Activated CD8-positive, alpha-beta T cell treated with anti-CD3 and anti-CD28 coated beads for 36 hours (primary cell): ENCODE measurements at regions not wholly inside any gene's neighbourhood (a gene's known extent, or its start where the extent isn't known, plus 50 kb on each side); places are given as distances from the start of the nearest gene placed in this dataset.

Experiments
- ATAC-seq: fragments of 200-7000 bp; cut with Tn5 transposase; one replicate; pipeline ENCODE4 v1.10.0; 2021; ENCODE audit warnings: mild to moderate bottlenecking, moderate library complexity
- CTCF ChIA-PET: fragments of 350-600 bp; sonication (Branson Sonifier 250); formaldehyde crosslinking; loops from one replicate; lab custom pipeline; 2021; ENCODE audit warnings: antibody characterized with exemption; lab: Charles Lee
- POLR2A ChIA-PET: fragments of 350-600 bp; sonication (Branson Sonifier 250); formaldehyde crosslinking; loops from one replicate; lab custom pipeline; 2021; ENCODE audit warnings: antibody characterized with exemption; lab: Charles Lee
- DNase-seq: peaks from one replicate; pipeline ENCODE4 v3.0.0-alpha.2; 2020
- H3K27ac Mint-ChIP-seq: one replicate; pipeline ENCODE4 v1.8.0; 2021; ENCODE audit warnings: mild to moderate bottlenecking, mixed read lengths
- H3K27me3 Mint-ChIP-seq: one replicate; pipeline ENCODE4 v1.8.0; 2021; ENCODE audit warnings: mixed read lengths
- H3K36me3 Mint-ChIP-seq: one replicate; pipeline ENCODE4 v1.8.0; 2021; ENCODE audit warnings: low read depth, mixed read lengths
- H3K4me1 Mint-ChIP-seq: one replicate; pipeline ENCODE4 v1.8.0; 2021; ENCODE audit warnings: low read depth, mixed read lengths
- H3K4me3 Mint-ChIP-seq: one replicate; pipeline ENCODE4 v1.8.0; 2021; ENCODE audit warnings: mild to moderate bottlenecking, moderate library complexity, mixed read lengths
- H3K9me3 Mint-ChIP-seq: one replicate; pipeline ENCODE4 v1.8.0; 2021; ENCODE audit warnings: mixed read lengths
- CTCF ChIP-seq: fragments of 200-600 bp; IDR thresholded peaks from one replicate; pipeline ENCODE4 v1.8.0; 2022; ENCODE audit warnings: antibody characterized with exemption, mild to moderate bottlenecking
- intact Hi-C: fragments of 100-400 bp; cut with micrococcal nuclease; formaldehyde crosslinking; loops from one replicate; pipeline ENCODE4 v1.10.0; 2022

DNA sequence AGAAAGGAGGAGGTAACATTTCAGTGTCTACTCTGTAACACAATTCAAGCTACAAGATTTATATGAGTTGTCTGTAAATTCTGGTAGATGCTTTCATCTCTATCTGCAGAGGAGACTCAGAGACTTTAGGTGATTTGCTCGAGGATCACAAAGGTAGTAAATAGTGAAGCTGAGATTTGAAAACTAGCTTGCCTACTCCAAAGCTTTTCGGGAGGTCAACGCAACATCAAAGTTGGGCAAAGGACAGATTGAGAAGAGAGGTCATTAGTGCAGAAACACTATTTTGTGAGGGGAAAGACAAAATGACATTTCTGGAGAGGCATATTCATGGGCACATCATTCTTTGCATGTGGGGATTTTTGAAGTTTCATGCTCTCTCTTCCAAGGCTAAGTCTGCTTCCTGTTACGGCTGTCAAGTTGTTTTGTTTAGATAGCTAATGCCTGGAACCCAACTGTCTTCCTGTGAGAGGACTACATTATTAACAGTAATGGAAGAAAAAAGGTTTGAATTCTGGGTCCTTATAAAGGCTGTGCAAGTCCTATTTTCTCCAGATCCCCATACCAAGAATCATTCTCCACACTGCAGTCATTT is 413.5 kb upstream of the ZNF462 start:
- no peak overlapping the region for H3K4me3 Mint-ChIP-seq
- no peaks in the 10 kb centered on the region for H3K4me1 Mint-ChIP-seq
- intact Hi-C loops, result no loop called here
- no peaks in the 10 kb centered on the region for H3K27me3 Mint-ChIP-seq
- DNase-seq (no peak), ATAC-seq (no peak)
- H3K27ac Mint-ChIP-seq, result no peak overlapping the region
- TF ChIP-seq CTCF, result no peak
- no peaks in the 10 kb centered on the region for H3K36me3 Mint-ChIP-seq
- CTCF ChIA-PET, result no interaction called here
- peaks cover 3% of the 10 kb centered on the region for H3K9me3 Mint-ChIP-seq
- POLR2A ChIA-PET, result no interaction called here

GRCh38 chr9:106450549-106450948 is 412.4 kb upstream of the ZNF462 start:
- intact Hi-C loops, result no loop called here
- no peak for TF ChIP-seq CTCF
- no peak for DNase-seq
- Mint-ChIP-seq H3K4me3 (no peak overlapping the region), H3K9me3 (peaks cover 3% of the 10 kb centered on the region), H3K27ac (no peak overlapping the region), H3K27me3 (no peaks in the 10 kb centered on the region), H3K4me1 (no peaks in the 10 kb centered on the region), H3K36me3 (no peaks in the 10 kb centered on the region)
- CTCF ChIA-PET, result no interaction called here
- POLR2A ChIA-PET, result no interaction called here
- ATAC-seq, result no peak

DNA sequence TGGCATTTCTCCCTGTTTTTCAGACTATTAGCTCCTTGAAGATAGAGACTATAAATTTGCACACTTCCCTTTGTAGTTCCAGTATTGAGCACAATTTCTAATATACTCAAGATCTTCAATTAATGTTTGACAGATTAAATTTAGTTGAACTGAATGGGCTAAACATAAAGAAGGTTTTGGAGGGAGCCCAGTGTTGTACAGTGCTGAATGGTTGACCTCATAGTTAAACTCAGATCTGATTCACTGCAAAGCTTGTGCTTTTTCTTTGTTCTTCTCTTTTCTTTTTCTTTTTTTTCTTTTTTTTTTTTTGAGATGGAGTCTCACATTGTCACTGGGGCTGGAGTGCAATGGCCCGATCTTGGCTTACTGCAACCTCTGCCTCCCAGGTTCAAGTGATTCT is 411.7 kb upstream of the ZNF462 start:
- Mint-ChIP-seq H3K36me3 (no peaks in the 10 kb centered on the region), H3K4me1 (no peaks in the 10 kb centered on the region), H3K4me3 (no peak overlapping the region), H3K27ac (no peak overlapping the region), H3K27me3 (no peaks in the 10 kb centered on the region), H3K9me3 (peaks cover 5% of the 10 kb centered on the region)
- ATAC-seq (no peak), DNase-seq (no peak)
- POLR2A ChIA-PET, result no interaction called here
- intact Hi-C loops, result no loop called here
- no peak for TF ChIP-seq CTCF
- CTCF ChIA-PET, result no interaction called here

DNA sequence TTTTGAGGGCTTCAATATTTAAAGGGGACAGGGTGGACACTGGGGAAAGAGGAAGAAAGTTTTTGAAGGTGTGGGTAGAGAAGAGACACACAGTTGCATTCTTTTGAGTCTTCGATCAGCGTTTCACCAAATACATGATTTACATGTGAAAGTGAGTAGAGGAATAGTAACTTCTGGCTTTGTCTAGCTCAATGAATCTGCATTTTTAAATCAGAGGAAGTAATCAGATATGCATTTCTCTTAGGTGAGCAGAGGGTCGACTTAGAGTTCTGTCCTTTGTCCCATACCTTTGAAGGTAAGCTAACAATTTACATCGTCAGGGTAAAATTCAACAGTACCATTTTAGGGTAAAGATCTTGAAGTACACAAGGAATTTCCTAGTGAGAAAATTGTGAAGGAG is 406.4 kb upstream of the ZNF462 start:
- TF ChIP-seq CTCF, result no peak
- Mint-ChIP-seq H3K27ac (no peak overlapping the region), H3K4me3 (no peak overlapping the region), H3K36me3 (no peaks in the 10 kb centered on the region), H3K4me1 (no peaks in the 10 kb centered on the region), H3K9me3 (peaks cover 5% of the 10 kb centered on the region), H3K27me3 (no peaks in the 10 kb centered on the region)
- ChIA-PET POLR2A (no interaction called here), CTCF (interaction anchor here (1.1 kb wide), 1 partner anchor 9 kb away, joined by 3 read pairs; no protein-coding TSS in a partner anchor)
- ATAC-seq, result no peak
- intact Hi-C loops, result no loop called here
- no peak for DNase-seq

- DNase-seq (no peak), ATAC-seq (no peak)
- Mint-ChIP-seq H3K27ac (no peak overlapping the region), H3K9me3 (peaks cover 9% of the 10 kb centered on the region), H3K4me1 (no peaks in the 10 kb centered on the region), H3K27me3 (no peaks in the 10 kb centered on the region), H3K4me3 (no peak overlapping the region), H3K36me3 (no peaks in the 10 kb centered on the region)
- ChIA-PET POLR2A (interaction anchor here (0.8 kb wide), 1 partner anchor 87 kb away, joined by 3 read pairs; no protein-coding TSS in a partner anchor), CTCF (no interaction called here)
- TF ChIP-seq CTCF, result no peak
- intact Hi-C loops, result no loop called here
These were observed 395.7 kb upstream of the ZNF462 start for GRCh38 chr9:106467113-106467864.
